Prostate gland (tissue), 2 donors: ENCODE measurements at regions not wholly inside any gene's neighbourhood (a gene's known extent, or its start where the extent isn't known, plus 50 kb on each side); places are given as distances from the start of the nearest gene placed in this dataset.

Experiments used
- CTCF ChIP-seq, 4 experiments: fragments of 200-600 bp in 2 of 4; fragments of 450-650 bp in 2 of 4; sonication (generic) in 2 of 4; IDR thresholded peaks; 1 replicate in 3 of 4; 2 replicates in 1 of 4; pipeline ENCODE4 v1.5.1; 2016 to 2019; ENCODE audit warnings: antibody characterized with exemption in 4 of 4, mild to moderate bottlenecking in 2 of 4, moderate library complexity in 2 of 4
- POLR2A ChIP-seq: fragments of 450-650 bp; IDR thresholded peaks from one replicate; pipeline ENCODE4 v1.6.1; 2016; ENCODE audit warnings: antibody characterized with exemption, mild to moderate bottlenecking
- POLR2AphosphoS5 ChIP-seq: sonication (generic); formaldehyde crosslinking; IDR thresholded peaks from one replicate; pipeline ENCODE4 v1.6.1; 2017; ENCODE audit warnings: antibody characterized with exemption

GRCh38 chr13:22740264-22740663 lies 440.5 kb upstream of the SGCG start:
- no peak for TF ChIP-seq POLR2AphosphoS5
- TF ChIP-seq CTCF (IDR thresholded peaks at IDR 0.05) = no peak
- TF ChIP-seq POLR2A = no peak
